ENCODE measurements at regions not wholly inside any gene's neighbourhood (a gene's known extent, or its start where the extent isn't known, plus 50 kb on each side); places are given as distances from the start of the nearest gene placed in this dataset.

GRCh38 chr4:98804403-98804802, 124.5 kb downstream of the EIF4E start:
- TF ChIP-seq CTCF (IDR thresholded peaks at IDR 0.05): no peak
- no peak for TF ChIP-seq ZFX (IDR thresholded peaks at IDR 0.05; ENCODE audit: borderline replicate concordance)
